SK-N-SH (cell line): ENCODE measurements at regions not wholly inside any gene's neighbourhood (a gene's known extent, or its start where the extent isn't known, plus 50 kb on each side); places are given as distances from the start of the nearest gene placed in this dataset.

Source experiments
- CTCF ChIA-PET: fragments of 300-600, 350-600 bp; formaldehyde crosslinking; extraction: SDS; loops from one replicate; lab custom pipeline; 2021; lab: Yijun Ruan, JAX
- POLR2A ChIA-PET: fragments of 350-600 bp; sonication (Branson Sonifier 250); formaldehyde crosslinking; extraction: SDS; loops from one replicate; lab custom pipeline; 2020; ENCODE audit warnings: antibody characterized with exemption, inconsistent platforms; lab: Yijun Ruan, JAX
- DNase-seq: peaks from one replicate; pipeline ENCODE4 v3.0.0; 2012
- H2AFZ ChIP-seq: fragments of 200-600 bp; sonication (generic); 2 replicates; pipeline ENCODE4 v1.8.1; 2016; ENCODE audit warnings: antibody characterized with exemption, mild to moderate bottlenecking, low read depth
- H3F3A ChIP-seq: fragments of 200-600 bp; sonication (generic); replicated peaks from 2 replicates; pipeline ENCODE3; 2016; ENCODE audit warnings: antibody characterized with exemption, mild to moderate bottlenecking; ENCODE audit not compliant: insufficient read depth
- H3K27ac ChIP-seq, 2 experiments: fragments of 200-500 bp in 1 of 2; fragments of 200-600 bp in 1 of 2; sonication (Bioruptor generic) in 1 of 2; sonication (generic), shearing (Covaris generic) in 1 of 2; 2 replicates each; pipeline versions ENCODE4 v1.5.1 to v1.6.1; 2014 to 2016; ENCODE audit warnings: low read depth in 2 of 2, inconsistent platforms in 1 of 2, low read length in 1 of 2, mild to moderate bottlenecking in 1 of 2, mixed read lengths in 1 of 2
- H3K27me3 ChIP-seq: fragments of 200-600 bp; sonication (generic), shearing (Covaris generic); 2 replicates; pipeline ENCODE4 v1.6.1; 2016; ENCODE audit warnings: mixed run types; ENCODE audit not compliant: insufficient read depth
- H3K36me3 ChIP-seq, 2 experiments: fragments of 200-500 bp in 1 of 2; fragments of 200-600 bp in 1 of 2; sonication (Bioruptor generic) in 1 of 2; sonication (generic) in 1 of 2; replicated peaks in 1 of 2; 2 replicates each; pipeline versions ENCODE3 to v1.5.1; 2014 to 2016; ENCODE audit warnings: low read length in 1 of 2, mild to moderate bottlenecking in 1 of 2; ENCODE audit not compliant: insufficient read depth in 2 of 2, control insufficient read depth in 1 of 2
- H3K4me1 ChIP-seq, 2 experiments: fragments of 200-500 bp in 1 of 2; fragments of 200-600 bp in 1 of 2; sonication (Bioruptor generic) in 1 of 2; sonication (generic), shearing (Covaris generic) in 1 of 2; 2 replicates each; pipeline versions ENCODE4 v1.5.1 to v1.6.1; 2014 to 2016; ENCODE audit warnings: low read depth in 1 of 2, low read length in 1 of 2, mixed run types in 1 of 2; ENCODE audit not compliant: insufficient read depth in 2 of 2, control insufficient read depth in 1 of 2
- H3K4me2 ChIP-seq: fragments of 200-600 bp; sonication (generic), shearing (Covaris generic); 2 replicates; pipeline ENCODE4 v1.6.1; 2017; ENCODE audit warnings: mixed run types
- H3K4me3 ChIP-seq, 2 experiments: fragments of 200-500 bp in 1 of 2; fragments of 200-600 bp in 1 of 2; sonication (Bioruptor generic) in 1 of 2; sonication (generic), shearing (Covaris generic) in 1 of 2; 2 replicates each; pipeline versions ENCODE4 v1.5.1 to v1.8.1; 2014 to 2016; ENCODE audit warnings: low read depth in 2 of 2, inconsistent platforms in 1 of 2, low read length in 1 of 2, mild to moderate bottlenecking in 1 of 2, mixed read lengths in 1 of 2, moderate library complexity in 1 of 2
- H3K79me2 ChIP-seq: fragments of 200-600 bp; sonication (generic); 2 replicates; pipeline ENCODE4 v1.8.1; 2017; ENCODE audit warnings: mild to moderate bottlenecking; ENCODE audit not compliant: insufficient read depth
- H3K9ac ChIP-seq: fragments of 200-600 bp; sonication (generic); 2 replicates; pipeline ENCODE4 v1.6.1; 2017; ENCODE audit warnings: mixed run types
- H3K9me2 ChIP-seq: fragments of 200-600 bp; sonication (generic); 2 replicates; pipeline ENCODE4 v1.6.1; 2017; ENCODE audit warnings: mixed run types
- H3K9me3 ChIP-seq: fragments of 200-600 bp; sonication (generic); 2 replicates; pipeline ENCODE4 v1.6.1; 2017; ENCODE audit warnings: mixed run types, mild to moderate bottlenecking, moderate library complexity
- H4K20me1 ChIP-seq: fragments of 200-600 bp; sonication (generic); 2 replicates; pipeline ENCODE4 v1.6.1; 2017; ENCODE audit warnings: mild to moderate bottlenecking, mixed run types; ENCODE audit not compliant: insufficient read depth
- CHD2 ChIP-seq: fragments of 150-350 bp; IDR thresholded peaks from 2 replicates; pipeline ENCODE4 v1.6.1; 2018; ENCODE audit warnings: low read length; ENCODE audit not compliant: partially characterized antibody
- ELF1 ChIP-seq: IDR thresholded peaks from 2 replicates; pipeline ENCODE4 v1.4.0; 2012
- FOSL2 ChIP-seq: IDR thresholded peaks from 2 replicates; pipeline ENCODE4 v1.4.0; 2012; ENCODE audit warnings: low read depth, mild to moderate bottlenecking, moderate library complexity, borderline replicate concordance
- FOXM1 ChIP-seq: IDR thresholded peaks from 2 replicates; pipeline ENCODE4 v1.4.0; 2012; ENCODE audit warnings: low read depth, mild to moderate bottlenecking
- GABPA ChIP-seq: IDR thresholded peaks from 2 replicates; pipeline ENCODE4 v1.4.0; 2012; ENCODE audit warnings: low read depth, mild to moderate bottlenecking
- IRF3 ChIP-seq: fragments of 150-350 bp; IDR thresholded peaks from 2 replicates; pipeline ENCODE4 v1.6.1; 2016; ENCODE audit warnings: mild to moderate bottlenecking, low read depth, low read length
- RFX5 ChIP-seq: IDR thresholded peaks from 2 replicates; pipeline ENCODE4 v1.6.1; 2012; ENCODE audit warnings: mild to moderate bottlenecking, improper control_type of control experiment, low read length
- RXRA ChIP-seq: IDR thresholded peaks from 2 replicates; pipeline ENCODE4 v1.4.0; 2012; ENCODE audit warnings: low read depth, mild to moderate bottlenecking, borderline replicate concordance
- SIN3A ChIP-seq: IDR thresholded peaks from 2 replicates; pipeline ENCODE4 v1.6.1; 2012; ENCODE audit warnings: low read depth, mild to moderate bottlenecking, low read length, moderate library complexity, borderline replicate concordance
- SMC3 ChIP-seq: IDR thresholded peaks from 2 replicates; pipeline ENCODE4 v1.6.1; 2012; ENCODE audit warnings: low read depth, low read length, improper control_type of control experiment
- TCF12 ChIP-seq: IDR thresholded peaks from 2 replicates; pipeline ENCODE4 v1.4.0; 2012
- TEAD4 ChIP-seq: IDR thresholded peaks from 2 replicates; pipeline ENCODE4 v1.4.0; 2012; ENCODE audit warnings: mild to moderate bottlenecking, borderline replicate concordance; ENCODE audit not compliant: insufficient read depth
- USF2 ChIP-seq: fragments of 150-350 bp; IDR thresholded peaks from 2 replicates; pipeline ENCODE4 v1.6.1; 2017; ENCODE audit warnings: antibody characterized with exemption, low read length, low read depth, borderline replicate concordance
- YY1 ChIP-seq: IDR thresholded peaks from 2 replicates; pipeline ENCODE4 v1.4.0; 2012; ENCODE audit warnings: low read depth, mild to moderate bottlenecking
- WGBS: methylation state at CpG from one replicate; pipeline ENCODE4 v1.1.6; 2017; ENCODE audit warnings: low lambda C conversion rate; 5-methylcytosine and 5-hydroxymethylcytosine counted together
- TF ChIP-seq, protein P1 (sequence below): fragments of 200-600 bp; sonication (generic); IDR thresholded peaks from 2 replicates; pipeline ENCODE4 v1.6.1; 2017; ENCODE audit warnings: antibody characterized with exemption, mild to moderate bottlenecking, moderate library complexity
- TF ChIP-seq, protein P2 (sequence below): IDR thresholded peaks from 2 replicates; pipeline ENCODE4; 2012
- TF ChIP-seq, protein P3 (sequence below): IDR thresholded peaks from 2 replicates; pipeline ENCODE4 v1.6.1; 2012; ENCODE audit warnings: mild to moderate bottlenecking, low read depth, low read length, moderate library complexity

GRCh38 chr1:195238313-195238712 is 1369.9 kb downstream of the KCNT2 start:
- no peaks in the 10 kb centered on the region for H3K4me1 ChIP-seq
- TF ChIP-seq YY1 (no peak), USF2 (no peak), RXRA (no peak), TEAD4 (no peak), SMC3 (no peak), SIN3A (no peak), RFX5 (no peak), ELF1 (no peak), CHD2 (no peak), FOXM1 (no peak), TCF12 (no peak)
- TF ChIP-seq, protein P1, sequence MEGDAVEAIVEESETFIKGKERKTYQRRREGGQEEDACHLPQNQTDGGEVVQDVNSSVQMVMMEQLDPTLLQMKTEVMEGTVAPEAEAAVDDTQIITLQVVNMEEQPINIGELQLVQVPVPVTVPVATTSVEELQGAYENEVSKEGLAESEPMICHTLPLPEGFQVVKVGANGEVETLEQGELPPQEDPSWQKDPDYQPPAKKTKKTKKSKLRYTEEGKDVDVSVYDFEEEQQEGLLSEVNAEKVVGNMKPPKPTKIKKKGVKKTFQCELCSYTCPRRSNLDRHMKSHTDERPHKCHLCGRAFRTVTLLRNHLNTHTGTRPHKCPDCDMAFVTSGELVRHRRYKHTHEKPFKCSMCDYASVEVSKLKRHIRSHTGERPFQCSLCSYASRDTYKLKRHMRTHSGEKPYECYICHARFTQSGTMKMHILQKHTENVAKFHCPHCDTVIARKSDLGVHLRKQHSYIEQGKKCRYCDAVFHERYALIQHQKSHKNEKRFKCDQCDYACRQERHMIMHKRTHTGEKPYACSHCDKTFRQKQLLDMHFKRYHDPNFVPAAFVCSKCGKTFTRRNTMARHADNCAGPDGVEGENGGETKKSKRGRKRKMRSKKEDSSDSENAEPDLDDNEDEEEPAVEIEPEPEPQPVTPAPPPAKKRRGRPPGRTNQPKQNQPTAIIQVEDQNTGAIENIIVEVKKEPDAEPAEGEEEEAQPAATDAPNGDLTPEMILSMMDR: no peak
- TF ChIP-seq, protein P2, sequence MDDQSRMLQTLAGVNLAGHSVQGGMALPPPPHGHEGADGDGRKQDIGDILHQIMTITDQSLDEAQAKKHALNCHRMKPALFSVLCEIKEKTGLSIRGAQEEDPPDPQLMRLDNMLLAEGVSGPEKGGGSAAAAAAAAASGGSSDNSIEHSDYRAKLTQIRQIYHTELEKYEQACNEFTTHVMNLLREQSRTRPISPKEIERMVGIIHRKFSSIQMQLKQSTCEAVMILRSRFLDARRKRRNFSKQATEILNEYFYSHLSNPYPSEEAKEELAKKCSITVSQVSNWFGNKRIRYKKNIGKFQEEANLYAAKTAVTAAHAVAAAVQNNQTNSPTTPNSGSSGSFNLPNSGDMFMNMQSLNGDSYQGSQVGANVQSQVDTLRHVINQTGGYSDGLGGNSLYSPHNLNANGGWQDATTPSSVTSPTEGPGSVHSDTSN: no peak
- TF ChIP-seq, all 33 proteins: peak for 0
- Histone ChIP-seq H4K20me1 (no peaks in the 10 kb centered on the region), H3K9ac (no peak overlapping the region), H3K79me2 (no peaks in the 10 kb centered on the region), H3K27ac (no peak overlapping the region), H2AFZ (no peak overlapping the region), H3K4me2 (no peak overlapping the region), H3K9me2 (no peaks in the 10 kb centered on the region), H3K9me3 (no peaks in the 10 kb centered on the region), H3F3A (no peaks in the 10 kb centered on the region), H3K27me3 (no peaks in the 10 kb centered on the region), H3K4me3 (no peak overlapping the region), H3K36me3 (no peaks in the 10 kb centered on the region)
- ChIA-PET CTCF (interaction anchor here (0.6 kb wide), 1 partner anchor 33 kb away, joined by 3 read pairs; no protein-coding TSS in a partner anchor), POLR2A (no interaction called here)
- WGBS: 55% methylated on average over 6 of the region's 7 CpGs
- no peak for DNase-seq

GRCh38 chr1:195236991-195237889 is 1371.0 kb downstream of the KCNT2 start:
- DNase-seq: no peak
- no peak overlapping the region for H2AFZ ChIP-seq
- CTCF ChIA-PET: interaction anchor here (0.6 kb wide), 2 partner anchors 13 to 32 kb away, joined by 3 read pairs; no protein-coding TSS in a partner anchor
- no peaks in the 10 kb centered on the region for H3K9me3 ChIP-seq
- WGBS: 12% methylated on average over 7 of the region's 7 CpGs
- no peak overlapping the region for H3K4me2 ChIP-seq
- no peak overlapping the region for H3K27ac ChIP-seq
- no peaks in the 10 kb centered on the region for H3F3A ChIP-seq
- no peaks in the 10 kb centered on the region for H3K9me2 ChIP-seq
- H3K79me2 ChIP-seq: no peaks in the 10 kb centered on the region
- no peaks in the 10 kb centered on the region for H4K20me1 ChIP-seq
- no peak overlapping the region for H3K4me3 ChIP-seq
- H3K9ac ChIP-seq: no peak overlapping the region
- H3K27me3 ChIP-seq: no peaks in the 10 kb centered on the region
- POLR2A ChIA-PET: no interaction called here
- no peaks in the 10 kb centered on the region for H3K4me1 ChIP-seq
- H3K36me3 ChIP-seq: no peaks in the 10 kb centered on the region
- TF ChIP-seq RFX5: no peak
- TF ChIP-seq, protein P3, sequence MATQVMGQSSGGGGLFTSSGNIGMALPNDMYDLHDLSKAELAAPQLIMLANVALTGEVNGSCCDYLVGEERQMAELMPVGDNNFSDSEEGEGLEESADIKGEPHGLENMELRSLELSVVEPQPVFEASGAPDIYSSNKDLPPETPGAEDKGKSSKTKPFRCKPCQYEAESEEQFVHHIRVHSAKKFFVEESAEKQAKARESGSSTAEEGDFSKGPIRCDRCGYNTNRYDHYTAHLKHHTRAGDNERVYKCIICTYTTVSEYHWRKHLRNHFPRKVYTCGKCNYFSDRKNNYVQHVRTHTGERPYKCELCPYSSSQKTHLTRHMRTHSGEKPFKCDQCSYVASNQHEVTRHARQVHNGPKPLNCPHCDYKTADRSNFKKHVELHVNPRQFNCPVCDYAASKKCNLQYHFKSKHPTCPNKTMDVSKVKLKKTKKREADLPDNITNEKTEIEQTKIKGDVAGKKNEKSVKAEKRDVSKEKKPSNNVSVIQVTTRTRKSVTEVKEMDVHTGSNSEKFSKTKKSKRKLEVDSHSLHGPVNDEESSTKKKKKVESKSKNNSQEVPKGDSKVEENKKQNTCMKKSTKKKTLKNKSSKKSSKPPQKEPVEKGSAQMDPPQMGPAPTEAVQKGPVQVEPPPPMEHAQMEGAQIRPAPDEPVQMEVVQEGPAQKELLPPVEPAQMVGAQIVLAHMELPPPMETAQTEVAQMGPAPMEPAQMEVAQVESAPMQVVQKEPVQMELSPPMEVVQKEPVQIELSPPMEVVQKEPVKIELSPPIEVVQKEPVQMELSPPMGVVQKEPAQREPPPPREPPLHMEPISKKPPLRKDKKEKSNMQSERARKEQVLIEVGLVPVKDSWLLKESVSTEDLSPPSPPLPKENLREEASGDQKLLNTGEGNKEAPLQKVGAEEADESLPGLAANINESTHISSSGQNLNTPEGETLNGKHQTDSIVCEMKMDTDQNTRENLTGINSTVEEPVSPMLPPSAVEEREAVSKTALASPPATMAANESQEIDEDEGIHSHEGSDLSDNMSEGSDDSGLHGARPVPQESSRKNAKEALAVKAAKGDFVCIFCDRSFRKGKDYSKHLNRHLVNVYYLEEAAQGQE: no peak
- TF ChIP-seq ELF1: no peak
- TF ChIP-seq USF2: no peak
- TF ChIP-seq IRF3: no peak
- no peak for TF ChIP-seq FOSL2
- no peak for TF ChIP-seq GABPA
